ENCODE measurements at regions not wholly inside any gene's neighbourhood (a gene's known extent, or its start where the extent isn't known, plus 50 kb on each side); places are given as distances from the start of the nearest gene placed in this dataset.

DNA sequence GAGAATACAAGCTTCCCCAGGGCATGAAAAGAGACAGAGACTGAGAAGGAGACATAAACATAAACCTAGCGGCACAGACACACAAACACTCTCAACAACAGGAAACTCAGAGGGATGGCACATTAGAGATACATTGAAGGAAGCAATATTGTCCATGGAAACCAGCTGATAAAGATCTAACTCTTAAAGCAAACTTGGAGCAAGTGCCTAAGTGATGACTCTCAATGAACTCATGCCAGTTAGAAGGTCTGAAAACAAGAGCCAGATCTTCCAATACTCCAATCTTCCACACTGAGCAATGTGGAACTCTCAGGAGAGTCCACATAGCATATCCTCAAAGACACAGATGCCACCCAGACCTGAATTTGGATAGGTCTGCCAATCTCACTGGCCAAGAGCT, 168.8 kb upstream of the ISX start:
- no peak for TF ChIP-seq EZH2 (IDR thresholded peaks at IDR 0.05)
- no peak for TF ChIP-seq POLR2AphosphoS5 (IDR thresholded peaks at IDR 0.05; ENCODE audit: borderline replicate concordance, low read depth, low read length)

Data from SK-N-MC (cell line).